BJ (cell line): ENCODE measurements at regions not wholly inside any gene's neighbourhood (a gene's known extent, or its start where the extent isn't known, plus 50 kb on each side); places are given as distances from the start of the nearest gene placed in this dataset.

Source experiments
- CTCF ChIA-PET: fragments of 350-600 bp; formaldehyde crosslinking; extraction: SDS; loops from one replicate; lab custom pipeline; 2021; ENCODE audit warnings: antibody characterized with exemption, inconsistent platforms; lab: Yijun Ruan, JAX
- POLR2A ChIA-PET: fragments of 300-600 bp; sonication (Branson Sonifier 250); formaldehyde crosslinking; extraction: SDS; loops from one replicate; lab custom pipeline; 2021; ENCODE audit warnings: antibody characterized with exemption; lab: Charles Lee
- DNase-seq: peaks from one replicate; pipeline ENCODE4 v3.0.0-alpha.2; 2011; ENCODE audit warnings: low read depth
- H3K27me3 ChIP-seq: 2 replicates; pipeline ENCODE4 v1.6.0; 2011; ENCODE audit warnings: low read length; ENCODE audit not compliant: control insufficient read depth, insufficient read depth
- H3K36me3 ChIP-seq: 2 replicates; pipeline ENCODE4 v1.5.1; 2011; ENCODE audit warnings: low read length; ENCODE audit not compliant: control insufficient read depth, insufficient read depth
- H3K4me3 ChIP-seq: 2 replicates; pipeline ENCODE4 v1.5.1; 2011; ENCODE audit warnings: low read depth, mild to moderate bottlenecking, control low read depth, low read length
- TF ChIP-seq, protein P1 (sequence below): IDR thresholded peaks from 2 replicates; pipeline ENCODE4 v1.5.1; 2011; ENCODE audit warnings: low read depth, mild to moderate bottlenecking, control low read depth, inconsistent platforms, low read length, moderate library complexity; ENCODE audit not compliant: insufficient read depth

DNA sequence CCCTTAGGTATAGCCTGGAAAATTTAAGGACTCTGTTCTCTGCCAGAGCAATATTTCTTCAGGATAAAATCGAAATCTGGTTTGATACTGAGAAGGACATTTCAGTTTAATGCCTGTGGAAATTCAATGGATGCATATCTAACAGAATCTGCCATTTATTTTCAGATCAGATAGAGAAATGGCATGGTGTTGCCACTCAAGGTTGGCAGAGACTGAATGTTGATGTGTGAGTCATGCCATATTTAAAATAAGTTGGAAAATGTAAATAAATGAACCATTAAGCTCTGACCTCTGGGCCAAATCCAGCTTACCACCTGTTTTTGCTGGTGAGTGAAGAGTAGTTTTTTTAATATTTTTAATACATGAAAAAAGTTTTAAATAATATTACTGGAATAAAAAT lies 594.6 kb downstream of the DOK5 start:
- ChIA-PET CTCF (no interaction called here), POLR2A (no interaction called here)
- no peak for DNase-seq
- Histone ChIP-seq H3K36me3 (no peaks in the 10 kb centered on the region), H3K4me3 (no peak overlapping the region), H3K27me3 (no peaks in the 10 kb centered on the region)
- TF ChIP-seq, protein P1, sequence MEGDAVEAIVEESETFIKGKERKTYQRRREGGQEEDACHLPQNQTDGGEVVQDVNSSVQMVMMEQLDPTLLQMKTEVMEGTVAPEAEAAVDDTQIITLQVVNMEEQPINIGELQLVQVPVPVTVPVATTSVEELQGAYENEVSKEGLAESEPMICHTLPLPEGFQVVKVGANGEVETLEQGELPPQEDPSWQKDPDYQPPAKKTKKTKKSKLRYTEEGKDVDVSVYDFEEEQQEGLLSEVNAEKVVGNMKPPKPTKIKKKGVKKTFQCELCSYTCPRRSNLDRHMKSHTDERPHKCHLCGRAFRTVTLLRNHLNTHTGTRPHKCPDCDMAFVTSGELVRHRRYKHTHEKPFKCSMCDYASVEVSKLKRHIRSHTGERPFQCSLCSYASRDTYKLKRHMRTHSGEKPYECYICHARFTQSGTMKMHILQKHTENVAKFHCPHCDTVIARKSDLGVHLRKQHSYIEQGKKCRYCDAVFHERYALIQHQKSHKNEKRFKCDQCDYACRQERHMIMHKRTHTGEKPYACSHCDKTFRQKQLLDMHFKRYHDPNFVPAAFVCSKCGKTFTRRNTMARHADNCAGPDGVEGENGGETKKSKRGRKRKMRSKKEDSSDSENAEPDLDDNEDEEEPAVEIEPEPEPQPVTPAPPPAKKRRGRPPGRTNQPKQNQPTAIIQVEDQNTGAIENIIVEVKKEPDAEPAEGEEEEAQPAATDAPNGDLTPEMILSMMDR = no peak

DNA sequence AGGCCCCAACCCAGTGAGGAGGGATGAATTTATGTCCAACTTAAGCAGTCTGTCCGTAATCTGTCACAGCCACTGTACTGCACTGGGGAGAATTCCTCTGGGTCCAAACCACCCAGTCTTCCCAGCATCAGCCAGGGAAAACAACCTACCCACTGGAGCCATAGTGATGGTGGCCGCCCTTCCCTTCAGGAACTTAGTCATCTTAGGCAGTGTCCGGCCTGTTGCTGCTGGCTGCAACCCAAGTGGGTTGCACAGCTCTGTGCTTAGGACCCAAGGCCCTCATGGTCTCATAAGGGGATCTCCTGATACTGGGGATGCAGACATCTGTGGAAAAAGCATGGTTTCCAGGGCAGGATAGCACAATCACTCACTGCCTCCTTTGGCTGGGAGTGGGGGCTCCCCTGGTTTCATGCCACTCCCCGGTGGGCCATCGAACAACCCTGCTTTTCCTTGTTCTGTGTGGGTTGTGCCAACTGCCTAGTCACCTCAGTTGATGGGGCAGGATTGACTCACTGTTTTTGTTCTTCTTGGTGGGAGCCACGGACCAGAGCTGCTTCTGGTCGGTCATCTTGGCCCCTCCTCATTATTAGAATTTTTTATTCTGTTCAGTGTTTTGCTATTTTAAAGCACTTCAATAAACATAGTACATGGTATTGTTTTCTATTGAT lies 591.9 kb downstream of the DOK5 start:
- H3K27me3 ChIP-seq = no peaks in the 10 kb centered on the region
- TF ChIP-seq, protein P1 = no peak
- POLR2A ChIA-PET = no interaction called here
- H3K36me3 ChIP-seq = no peaks in the 10 kb centered on the region
- no peak for DNase-seq
- H3K4me3 ChIP-seq = no peak overlapping the region
- CTCF ChIA-PET = no interaction called here

DNA sequence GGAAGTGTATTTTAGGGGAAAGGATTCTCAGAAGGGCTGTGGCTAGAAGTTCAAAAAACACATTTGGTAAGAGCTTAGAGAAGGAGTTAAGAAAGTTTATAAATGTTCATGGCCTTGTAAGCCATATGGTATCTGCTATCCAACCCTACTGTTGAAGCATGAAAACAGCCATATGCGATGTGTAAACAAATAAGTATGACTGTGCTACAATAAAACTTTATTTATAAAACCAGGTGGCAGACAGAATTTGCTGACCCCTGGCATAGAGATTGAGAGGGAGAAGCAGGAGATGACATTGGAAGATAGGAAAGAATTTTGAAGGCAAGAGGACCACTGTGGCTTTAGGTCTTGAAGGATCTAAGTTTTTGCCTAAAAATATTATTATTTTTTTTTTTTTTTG lies 583.5 kb downstream of the DOK5 start:
- ChIA-PET POLR2A (no interaction called here), CTCF (no interaction called here)
- no peak for DNase-seq
- Histone ChIP-seq H3K4me3 (no peak overlapping the region), H3K27me3 (no peaks in the 10 kb centered on the region), H3K36me3 (no peaks in the 10 kb centered on the region)
- TF ChIP-seq, protein P1 = no peak

DNA sequence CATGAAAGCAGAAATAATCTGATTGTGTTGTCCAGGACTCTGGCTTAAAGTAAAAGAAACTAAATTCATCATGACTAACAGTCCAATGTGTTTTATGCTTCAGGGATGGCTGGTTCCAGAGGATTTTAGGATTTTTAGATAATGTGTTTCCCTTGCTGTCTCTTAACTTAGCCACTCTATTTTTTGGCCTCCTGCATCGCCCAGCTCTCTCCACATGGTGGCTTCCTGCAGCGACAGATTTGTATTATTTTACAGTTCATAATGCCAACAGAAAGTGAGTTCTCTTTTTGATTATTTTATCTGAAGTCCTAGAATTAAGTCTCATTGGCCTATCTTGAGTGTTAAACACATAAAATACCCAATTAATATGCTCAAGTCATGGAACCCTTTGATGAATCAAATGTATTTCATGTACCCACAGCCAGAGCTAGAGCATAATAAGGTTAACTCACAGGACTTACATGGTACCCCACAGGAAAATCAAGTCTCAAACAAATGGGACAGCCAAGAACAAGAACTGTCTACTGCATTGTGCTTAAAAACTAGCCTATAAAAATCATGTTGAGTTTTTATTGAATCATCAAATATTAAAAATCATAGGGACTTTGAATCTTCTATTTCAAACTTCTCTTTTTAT lies 582.5 kb downstream of the DOK5 start:
- Histone ChIP-seq H3K36me3 (no peaks in the 10 kb centered on the region), H3K4me3 (no peak overlapping the region), H3K27me3 (no peaks in the 10 kb centered on the region)
- ChIA-PET CTCF (no interaction called here), POLR2A (no interaction called here)
- no peak for DNase-seq
- TF ChIP-seq, protein P1 = no peak

DNA sequence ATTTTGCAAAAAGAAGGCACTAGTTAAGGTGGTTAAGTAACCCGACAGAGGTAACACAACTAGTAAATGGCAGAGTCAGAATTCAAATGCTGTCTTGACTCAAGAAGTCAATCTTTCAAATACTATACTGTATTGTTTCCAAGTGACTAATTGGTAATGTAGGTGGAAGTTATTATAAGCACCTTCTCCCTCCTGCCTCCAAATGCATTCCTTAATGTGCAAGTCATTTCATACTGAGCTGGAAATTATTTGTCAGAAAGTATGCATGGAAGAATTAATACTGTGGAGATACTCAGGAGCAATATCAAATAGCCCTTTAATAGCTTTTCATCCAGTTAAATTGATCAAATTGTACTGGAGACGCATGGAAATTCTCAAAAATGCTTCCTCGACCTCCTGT lies 579.1 kb downstream of the DOK5 start:
- ChIA-PET POLR2A (no interaction called here), CTCF (no interaction called here)
- no peak overlapping the region for H3K4me3 ChIP-seq
- no peaks in the 10 kb centered on the region for H3K27me3 ChIP-seq
- H3K36me3 ChIP-seq = no peaks in the 10 kb centered on the region
- TF ChIP-seq, protein P1 = no peak
- no peak for DNase-seq
